Germinal center (tissue), 1 donor: ENCODE measurements at regions not wholly inside any gene's neighbourhood (a gene's known extent, or its start where the extent isn't known, plus 50 kb on each side); places are given as distances from the start of the nearest gene placed in this dataset.
"Not testable (repeated sequence)": the region's sequence is repeated elsewhere in the genome, so short reads cannot be mapped to it uniquely, and the experiment has no call there.

Experiments
- DNase-seq: peaks from one replicate; pipeline ENCODE4 v3.0.0; 2012; ENCODE audit warnings: mixed read lengths, low spot score

GRCh38 chr4:84379917-84380641, 119.0 kb downstream of the NKX6-1 start:
- DNase-seq: no peak

GRCh38 chr4:84378983-84379382, 120.1 kb downstream of the NKX6-1 start:
- DNase-seq: no peak

- no peak for DNase-seq
Observed at GRCh38 chr4:84378356-84378755, 120.7 kb downstream of the NKX6-1 start.

GRCh38 chr4:84366907-84367306, 132.2 kb downstream of the NKX6-1 start:
- DNase-seq: no peak

- no peak for DNase-seq
Observed at GRCh38 chr4:84366161-84366560, 132.9 kb downstream of the NKX6-1 start.

- DNase-seq: no peak
Observed at GRCh38 chr4:84362896-84363655, 136.0 kb downstream of the NKX6-1 start.

- no peak for DNase-seq
Observed at GRCh38 chr4:84342161-84342560, 156.9 kb downstream of the NKX6-1 start.

- DNase-seq: no peak
Observed at GRCh38 chr4:84341559-84341958, 157.5 kb downstream of the NKX6-1 start.

GRCh38 chr4:84338367-84338766, 160.7 kb downstream of the NKX6-1 start:
- DNase-seq: no peak

- no peak for DNase-seq
Observed at GRCh38 chr4:84336964-84337705, 162.0 kb downstream of the NKX6-1 start.

GRCh38 chr4:84327526-84327925, 171.6 kb downstream of the NKX6-1 start:
- DNase-seq: no peak

- no peak for DNase-seq
Observed at GRCh38 chr4:84325625-84326024, 173.5 kb downstream of the NKX6-1 start.

- DNase-seq: no peak
Observed at GRCh38 chr4:84324303-84325245, 174.5 kb downstream of the NKX6-1 start.

GRCh38 chr4:84319124-84319523, 180.0 kb downstream of the NKX6-1 start:
- DNase-seq: no peak

- no peak for DNase-seq
Observed at GRCh38 chr4:84317513-84317912, 181.6 kb downstream of the NKX6-1 start.

- no peak for DNase-seq
Observed at GRCh38 chr4:84312426-84313012, 186.6 kb downstream of the NKX6-1 start.

GRCh38 chr4:84309191-84309590, 189.9 kb downstream of the NKX6-1 start:
- DNase-seq: no peak

- not testable (repeated sequence) for DNase-seq
Observed at GRCh38 chr4:84298719-84299254, 200.3 kb downstream of the NKX6-1 start.

- no peak for DNase-seq
Observed at GRCh38 chr4:84298023-84298718, 200.9 kb downstream of the NKX6-1 start.

GRCh38 chr4:84291969-84292368, 207.1 kb downstream of the NKX6-1 start:
- DNase-seq: no peak
